HFF-Myc (cell line): ENCODE measurements at regions not wholly inside any gene's neighbourhood (a gene's known extent, or its start where the extent isn't known, plus 50 kb on each side); places are given as distances from the start of the nearest gene placed in this dataset.

Experiments
- DNase-seq: peaks from one replicate; pipeline ENCODE4 v3.0.0-alpha.2; 2011; ENCODE audit warnings: low read depth; ENCODE audit errors: extremely low read depth
- H3K4me3 ChIP-seq: replicated peaks from 2 replicates; pipeline ENCODE4 v1.5.1; 2011; ENCODE audit warnings: low read depth, mild to moderate bottlenecking, control low read depth, low read length
- TF ChIP-seq, protein P1 (sequence below): IDR thresholded peaks from 2 replicates; pipeline ENCODE4 v1.5.1; 2012; ENCODE audit warnings: mild to moderate bottlenecking, low read depth, low read length, control low read depth; ENCODE audit errors: missing control alignments

DNA sequence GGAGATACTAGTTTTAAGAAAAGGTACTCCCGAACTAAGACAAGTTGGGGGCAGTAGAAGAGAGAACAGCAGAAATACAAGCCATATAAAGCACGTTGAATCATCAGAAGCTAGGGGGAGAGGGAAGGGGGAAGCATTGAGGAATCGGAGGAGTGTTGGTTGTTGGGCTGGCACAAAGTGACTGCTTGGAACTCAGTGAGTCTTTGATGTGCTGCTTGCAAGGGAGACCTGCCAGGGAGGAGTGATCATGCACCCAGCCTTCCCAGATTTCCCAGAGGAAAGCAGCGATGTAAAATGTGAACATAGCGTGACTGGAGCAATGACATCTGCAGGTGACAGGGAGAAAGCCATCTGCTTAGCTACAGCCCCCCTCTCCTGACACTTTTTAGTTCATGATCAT, 192.4 kb upstream of the IL12A start:
- H3K4me3 ChIP-seq = no peak overlapping the region
- TF ChIP-seq, protein P1, sequence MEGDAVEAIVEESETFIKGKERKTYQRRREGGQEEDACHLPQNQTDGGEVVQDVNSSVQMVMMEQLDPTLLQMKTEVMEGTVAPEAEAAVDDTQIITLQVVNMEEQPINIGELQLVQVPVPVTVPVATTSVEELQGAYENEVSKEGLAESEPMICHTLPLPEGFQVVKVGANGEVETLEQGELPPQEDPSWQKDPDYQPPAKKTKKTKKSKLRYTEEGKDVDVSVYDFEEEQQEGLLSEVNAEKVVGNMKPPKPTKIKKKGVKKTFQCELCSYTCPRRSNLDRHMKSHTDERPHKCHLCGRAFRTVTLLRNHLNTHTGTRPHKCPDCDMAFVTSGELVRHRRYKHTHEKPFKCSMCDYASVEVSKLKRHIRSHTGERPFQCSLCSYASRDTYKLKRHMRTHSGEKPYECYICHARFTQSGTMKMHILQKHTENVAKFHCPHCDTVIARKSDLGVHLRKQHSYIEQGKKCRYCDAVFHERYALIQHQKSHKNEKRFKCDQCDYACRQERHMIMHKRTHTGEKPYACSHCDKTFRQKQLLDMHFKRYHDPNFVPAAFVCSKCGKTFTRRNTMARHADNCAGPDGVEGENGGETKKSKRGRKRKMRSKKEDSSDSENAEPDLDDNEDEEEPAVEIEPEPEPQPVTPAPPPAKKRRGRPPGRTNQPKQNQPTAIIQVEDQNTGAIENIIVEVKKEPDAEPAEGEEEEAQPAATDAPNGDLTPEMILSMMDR = no peak
- DNase-seq = no peak

DNA sequence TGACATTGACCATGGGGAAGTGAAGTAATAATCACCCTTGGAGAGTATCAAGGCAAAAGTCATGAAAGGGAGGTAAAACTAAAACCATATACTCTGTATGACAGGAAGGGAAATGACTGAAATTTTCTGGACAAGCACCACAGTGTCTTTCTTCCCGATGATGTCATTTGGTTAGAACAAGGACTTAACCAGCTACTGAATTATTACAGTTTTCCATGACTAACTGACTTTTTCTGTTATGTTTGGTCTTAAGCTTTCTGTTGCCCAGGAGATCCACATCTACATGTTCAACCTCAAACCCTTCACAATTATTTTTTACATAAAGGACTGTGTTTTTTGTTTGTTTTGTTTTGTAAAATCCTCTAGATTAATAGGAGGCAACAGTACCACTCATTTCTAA, 191.9 kb upstream of the IL12A start:
- no peak overlapping the region for H3K4me3 ChIP-seq
- TF ChIP-seq, protein P1 = no peak
- DNase-seq = no peak

DNA sequence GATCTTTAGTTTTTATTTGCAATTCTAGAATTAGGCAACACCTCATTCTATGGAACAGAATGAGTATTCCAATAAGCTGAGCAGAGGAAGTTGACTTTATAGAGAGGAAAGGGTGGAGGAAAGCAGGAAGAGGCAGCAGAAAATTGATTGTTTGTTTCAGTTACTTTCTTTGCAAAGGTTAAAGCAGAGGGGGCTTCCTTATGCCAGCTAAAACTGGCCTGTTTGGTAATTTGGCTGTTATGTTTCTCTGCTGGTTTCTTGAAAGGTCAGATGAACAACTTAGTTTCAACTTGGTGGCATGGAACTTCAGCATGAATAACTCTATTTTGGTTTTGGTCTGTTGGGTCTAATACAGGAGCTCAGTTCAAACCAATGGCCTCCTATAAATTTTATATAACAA, 190.9 kb upstream of the IL12A start:
- no peak overlapping the region for H3K4me3 ChIP-seq
- TF ChIP-seq, protein P1 = no peak
- no peak for DNase-seq

DNA sequence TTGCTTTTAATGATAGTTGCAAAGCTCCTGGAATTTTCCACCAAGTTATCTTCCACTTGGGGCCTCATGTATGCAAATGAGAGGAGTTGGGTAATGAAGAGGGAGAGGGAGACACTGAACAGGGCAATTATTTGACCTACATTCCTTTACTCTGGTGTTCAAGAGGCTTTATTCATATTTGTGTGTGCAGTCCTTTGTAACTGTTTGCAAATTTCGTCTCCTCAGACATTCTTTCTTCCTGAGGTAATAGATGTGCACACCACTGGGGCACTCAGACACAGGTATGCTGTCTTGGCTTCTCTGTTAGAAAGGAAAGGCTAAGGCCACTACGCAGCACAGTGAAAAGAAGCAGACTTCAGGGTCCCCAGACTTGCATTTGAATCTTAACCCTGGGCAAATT, 189.7 kb upstream of the IL12A start:
- DNase-seq = no peak
- TF ChIP-seq, protein P1 = no peak
- no peak overlapping the region for H3K4me3 ChIP-seq

DNA sequence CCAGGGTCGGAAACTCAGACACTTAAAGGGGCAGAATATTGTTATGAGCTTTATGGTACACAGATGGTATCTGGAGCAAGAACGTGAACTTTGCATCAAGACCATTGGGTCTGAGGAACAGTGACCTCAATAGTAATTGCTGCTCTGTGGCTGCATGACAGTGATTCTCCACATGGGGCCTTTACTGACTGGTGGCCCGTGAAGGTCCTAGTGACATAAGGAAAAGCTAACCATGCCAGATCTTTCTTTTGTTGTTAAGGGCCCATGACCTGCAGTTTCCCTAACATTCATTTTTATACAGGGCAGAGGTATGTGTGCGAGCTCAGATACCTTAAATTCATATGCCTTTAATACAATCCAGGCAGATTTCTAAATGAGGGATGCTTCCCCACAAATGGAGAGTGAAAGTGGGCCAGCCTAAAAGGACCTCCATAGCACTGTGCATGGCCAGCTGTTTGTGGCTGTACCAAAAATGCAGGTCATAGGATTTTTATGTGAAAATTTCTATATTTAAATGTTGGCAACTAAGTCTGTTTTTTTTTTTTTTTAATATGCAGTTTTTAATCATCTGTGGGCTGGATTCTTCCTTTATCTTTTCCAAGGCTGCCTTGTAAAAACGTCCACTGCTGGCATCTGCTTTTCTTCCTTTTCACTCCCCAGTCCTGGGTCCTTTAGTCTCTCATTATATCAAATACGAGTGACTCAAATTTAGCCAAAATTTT, 188.0 kb upstream of the IL12A start:
- no peak overlapping the region for H3K4me3 ChIP-seq
- DNase-seq = no peak
- TF ChIP-seq, protein P1 = no peak

DNA sequence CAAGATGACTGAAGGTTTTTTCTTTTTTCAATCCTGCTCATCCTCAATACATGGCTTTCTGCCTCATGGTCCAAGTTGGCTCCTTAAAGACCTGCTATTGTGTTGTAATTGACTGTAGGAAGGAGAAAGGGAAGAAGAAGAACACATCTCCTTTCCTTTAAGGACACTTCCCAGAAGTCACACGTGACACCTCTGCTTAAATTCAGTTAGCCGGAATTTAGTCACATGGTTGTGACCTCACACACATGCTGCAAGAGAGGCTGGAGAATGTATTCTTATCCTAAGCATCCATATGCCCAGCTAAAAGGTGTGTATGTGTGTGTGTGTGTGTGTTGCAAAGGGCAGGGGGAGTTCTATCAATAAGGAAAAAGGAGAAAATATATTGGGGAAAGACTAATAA, 185.8 kb upstream of the IL12A start:
- H3K4me3 ChIP-seq = no peak overlapping the region
- DNase-seq = no peak
- TF ChIP-seq, protein P1 = no peak

DNA sequence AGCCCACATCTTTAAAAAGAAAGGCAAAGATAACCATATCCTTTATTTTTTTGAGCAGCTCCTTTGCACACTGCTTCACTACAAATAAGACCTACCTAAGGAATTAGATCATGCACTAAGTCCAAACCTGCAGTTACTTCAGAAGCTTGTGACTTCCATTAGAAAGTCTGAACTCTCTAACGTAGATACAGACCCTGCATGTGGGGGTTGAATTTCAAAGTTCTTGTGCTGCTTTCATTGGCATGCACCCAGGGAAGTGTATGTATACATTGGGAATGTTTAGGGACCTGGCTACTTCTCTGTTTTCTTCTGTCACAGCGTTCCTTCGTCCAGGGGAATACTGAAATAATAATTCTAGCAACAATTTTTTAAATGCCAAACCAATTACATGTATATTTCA, 185.2 kb upstream of the IL12A start:
- TF ChIP-seq, protein P1 = no peak
- DNase-seq = no peak
- no peak overlapping the region for H3K4me3 ChIP-seq
